ENCODE measurements at regions not wholly inside any gene's neighbourhood (a gene's known extent, or its start where the extent isn't known, plus 50 kb on each side); places are given as distances from the start of the nearest gene placed in this dataset.

DNA sequence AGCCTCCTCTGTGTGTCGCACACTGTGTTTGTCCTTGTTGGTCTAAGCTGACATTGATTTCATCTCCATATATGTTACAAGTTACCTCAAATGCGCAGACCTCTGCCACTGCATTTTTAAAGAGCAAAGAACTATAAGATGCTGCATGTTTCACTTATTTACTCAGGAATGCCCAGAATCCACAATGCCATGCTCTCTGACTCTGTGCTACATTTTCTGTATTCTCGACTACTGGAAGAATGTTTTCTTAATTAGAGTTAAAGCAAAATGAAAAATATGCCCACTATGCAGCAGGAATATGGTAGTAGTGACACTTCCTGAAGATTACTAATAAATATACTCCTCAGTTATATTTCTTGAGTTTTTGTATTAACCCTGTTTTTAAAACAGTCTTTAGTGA is 296.4 kb downstream of the HACE1 start:
- TF ChIP-seq CTCF (IDR thresholded peaks at IDR 0.05; ENCODE audit: low read depth, low read length, missing input control) = no peak
- TF ChIP-seq JUND (IDR thresholded peaks at IDR 0.05) = no peak
- TF ChIP-seq, protein P1, sequence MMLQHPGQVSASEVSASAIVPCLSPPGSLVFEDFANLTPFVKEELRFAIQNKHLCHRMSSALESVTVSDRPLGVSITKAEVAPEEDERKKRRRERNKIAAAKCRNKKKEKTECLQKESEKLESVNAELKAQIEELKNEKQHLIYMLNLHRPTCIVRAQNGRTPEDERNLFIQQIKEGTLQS (IDR thresholded peaks at IDR 0.05) = no peak
- TF ChIP-seq EGR1 (IDR thresholded peaks at IDR 0.05; ENCODE audit: low read depth in 2 of 2) = no peak
- TF ChIP-seq YY1 (IDR thresholded peaks at IDR 0.05) = no peak
- no peak for TF ChIP-seq RAD21 (IDR thresholded peaks at IDR 0.05)
- TF ChIP-seq GABPA (IDR thresholded peaks at IDR 0.05 in 1 of 2, conservative IDR thresholded peaks at IDR 0.05 in 1 of 2) = no peak

Data from liver (tissue), 3 donors.